LHCN-M2 (cell line): ENCODE measurements at regions not wholly inside any gene's neighbourhood (a gene's known extent, or its start where the extent isn't known, plus 50 kb on each side); places are given as distances from the start of the nearest gene placed in this dataset.

ENCODE experiments used
- DNase-seq: peaks from one replicate; pipeline ENCODE4 v3.0.0-alpha.2; 2012; ENCODE audit warnings: low read depth

- DNase-seq = no peak
Observed at GRCh38 chr9:126152622-126153362, 173.8 kb upstream of the MVB12B start.

- DNase-seq = no peak
Observed at GRCh38 chr9:126153382-126153781, 173.2 kb upstream of the MVB12B start.

- DNase-seq = no peak
Observed at GRCh38 chr9:126154182-126154827, 172.3 kb upstream of the MVB12B start.

GRCh38 chr9:126154869-126155268 is 171.8 kb upstream of the MVB12B start:
- DNase-seq = no peak

- DNase-seq = no peak
Observed at GRCh38 chr9:126155756-126156664, 170.6 kb upstream of the MVB12B start.

- no peak for DNase-seq
Observed at GRCh38 chr9:126156898-126157297, 169.7 kb upstream of the MVB12B start.

GRCh38 chr9:126157423-126157822 is 169.2 kb upstream of the MVB12B start:
- no peak for DNase-seq

- no peak for DNase-seq
Observed at GRCh38 chr9:126157826-126158587, 168.6 kb upstream of the MVB12B start.

GRCh38 chr9:126158588-126159429 is 167.8 kb upstream of the MVB12B start:
- DNase-seq = no peak

GRCh38 chr9:126159430-126160060 is 167.1 kb upstream of the MVB12B start:
- no peak for DNase-seq

GRCh38 chr9:126160067-126160853 is 166.4 kb upstream of the MVB12B start:
- DNase-seq = no peak

GRCh38 chr9:126160854-126161329 is 165.7 kb upstream of the MVB12B start:
- no peak for DNase-seq

GRCh38 chr9:126162611-126163381 is 163.8 kb upstream of the MVB12B start:
- DNase-seq = no peak

- no peak for DNase-seq
Observed at GRCh38 chr9:126164796-126165525, 161.7 kb upstream of the MVB12B start.

GRCh38 chr9:126165755-126166154 is 160.9 kb upstream of the MVB12B start:
- no peak for DNase-seq

GRCh38 chr9:126166291-126166690 is 160.3 kb upstream of the MVB12B start:
- DNase-seq = no peak

- DNase-seq = no peak
Observed at GRCh38 chr9:126166866-126167265, 159.8 kb upstream of the MVB12B start.

GRCh38 chr9:126169736-126170135 is 156.9 kb upstream of the MVB12B start:
- no peak for DNase-seq
